HEK293 (cell line): ENCODE measurements at regions not wholly inside any gene's neighbourhood (a gene's known extent, or its start where the extent isn't known, plus 50 kb on each side); places are given as distances from the start of the nearest gene placed in this dataset.

Source experiments
- CTCF ChIA-PET: fragments of 350-600 bp; formaldehyde crosslinking; extraction: SDS; loops from one replicate; lab custom pipeline; 2021; ENCODE audit warnings: antibody characterized with exemption; lab: Yijun Ruan, JAX
- POLR2A ChIA-PET: fragments of 300-600 bp; formaldehyde crosslinking; extraction: SDS; loops from one replicate; lab custom pipeline; 2020; ENCODE audit warnings: antibody characterized with exemption, inconsistent platforms; lab: Yijun Ruan, JAX
- H3K27ac ChIP-seq: fragments of 200-500 bp; sonication (Bioruptor generic); 2 replicates; pipeline ENCODE4 v1.5.1; 2014; ENCODE audit warnings: low read depth, low read length, control low read depth, inconsistent platforms; ENCODE audit errors: extremely low read depth
- H3K36me3 ChIP-seq, 2 experiments: fragments of 200-500 bp in 1 of 2; sonication (Bioruptor generic) in 1 of 2; 1 replicate in 1 of 2; 2 replicates in 1 of 2; pipeline ENCODE4 v1.5.1; 2014 to 2017; ENCODE audit warnings: inconsistent platforms in 2 of 2, low read length in 2 of 2; ENCODE audit not compliant: control insufficient read depth in 2 of 2, insufficient read depth in 1 of 2
- H3K4me1 ChIP-seq: fragments of 200-500 bp; sonication (Bioruptor generic); 2 replicates; pipeline ENCODE4 v1.5.1; 2014; ENCODE audit warnings: mild to moderate bottlenecking, low read length, inconsistent platforms; ENCODE audit not compliant: control insufficient read depth, insufficient read depth
- H3K4me3 ChIP-seq: 2 replicates; pipeline ENCODE4 v1.5.1; 2011; ENCODE audit warnings: low read depth, mild to moderate bottlenecking, control low read depth, low read length, moderate library complexity
- H3K9me3 ChIP-seq: fragments of 200-500 bp; sonication (Bioruptor generic); 2 replicates; pipeline ENCODE4 v1.5.1; 2014; ENCODE audit warnings: low read depth, low read length, inconsistent platforms; ENCODE audit not compliant: control insufficient read depth, insufficient read depth
- AEBP2 ChIP-seq: fragments of 450-650 bp; formaldehyde crosslinking; IDR thresholded peaks from 2 replicates; pipeline ENCODE4 v1.5.1; 2016; ENCODE audit warnings: missing biosample characterization, missing genetic modification characterization, borderline replicate concordance
- GLI2 ChIP-seq: fragments of 450-650 bp; formaldehyde crosslinking; IDR thresholded peaks from 2 replicates; pipeline ENCODE4; 2017; ENCODE audit warnings: missing biosample characterization, missing genetic modification characterization, low read depth, borderline replicate concordance
- GLIS1 ChIP-seq: fragments of 450-650 bp; formaldehyde crosslinking; IDR thresholded peaks from 2 replicates; pipeline ENCODE4 v1.5.1; 2016; ENCODE audit warnings: missing biosample characterization, missing genetic modification characterization
- HOXC10 ChIP-seq: sonication (generic); formaldehyde crosslinking; IDR thresholded peaks from 2 replicates; pipeline ENCODE4 v1.8.1; 2023; ENCODE audit warnings: mild to moderate bottlenecking, missing genetic modification reagents
- KLF17 ChIP-seq: fragments of 450-650 bp; formaldehyde crosslinking; IDR thresholded peaks from 2 replicates; pipeline ENCODE4 v1.5.1; 2016; ENCODE audit warnings: missing biosample characterization, missing genetic modification characterization
- KLF9 ChIP-seq: fragments of 450-650 bp; formaldehyde crosslinking; IDR thresholded peaks from 2 replicates; pipeline ENCODE4 v1.5.1; 2016; ENCODE audit warnings: missing biosample characterization, missing genetic modification characterization, low read depth
- ZIC2 ChIP-seq: fragments of 450-650 bp; formaldehyde crosslinking; IDR thresholded peaks from 2 replicates; pipeline ENCODE4 v1.5.1; 2016; ENCODE audit warnings: missing biosample characterization, missing genetic modification characterization
- ZNF133 ChIP-seq: fragments of 450-650 bp; formaldehyde crosslinking; IDR thresholded peaks from 2 replicates; pipeline ENCODE4 v1.5.1; 2016; ENCODE audit warnings: missing biosample characterization, missing genetic modification characterization
- ZNF2 ChIP-seq: fragments of 450-650 bp; formaldehyde crosslinking; IDR thresholded peaks from 2 replicates; pipeline ENCODE4 v1.5.1; 2016; ENCODE audit warnings: missing biosample characterization, missing genetic modification characterization
- ZNF26 ChIP-seq: fragments of 450-650 bp; formaldehyde crosslinking; IDR thresholded peaks from 2 replicates; pipeline ENCODE4 v1.5.1; 2016; ENCODE audit warnings: missing biosample characterization, missing genetic modification characterization
- ZNF350 ChIP-seq: fragments of 450-650 bp; formaldehyde crosslinking; IDR thresholded peaks from 2 replicates; pipeline ENCODE4 v1.5.0; 2017; ENCODE audit warnings: missing biosample characterization, mild to moderate bottlenecking, missing genetic modification characterization
- ZNF510 ChIP-seq: fragments of 450-650 bp; formaldehyde crosslinking; IDR thresholded peaks from 2 replicates; pipeline ENCODE4 v1.5.1; 2018; ENCODE audit warnings: mild to moderate bottlenecking, missing genetic modification characterization, missing biosample characterization; ENCODE audit not compliant: insufficient replicate concordance
- ZNF518A ChIP-seq: fragments of 450-650 bp; formaldehyde crosslinking; conservative IDR thresholded peaks from 2 replicates; pipeline ENCODE4 v1.5.1; 2016; ENCODE audit warnings: low read depth, missing biosample characterization, missing genetic modification characterization
- ZNF521 ChIP-seq: fragments of 450-650 bp; formaldehyde crosslinking; IDR thresholded peaks from 2 replicates; pipeline ENCODE4 v1.5.1; 2017; ENCODE audit warnings: missing biosample characterization, mild to moderate bottlenecking, missing genetic modification characterization
- ZNF600 ChIP-seq: fragments of 450-650 bp; formaldehyde crosslinking; IDR thresholded peaks from 2 replicates; pipeline ENCODE4 v1.5.1; 2016; ENCODE audit warnings: missing biosample characterization, missing genetic modification characterization
- ZNF623 ChIP-seq: fragments of 450-650 bp; formaldehyde crosslinking; IDR thresholded peaks from 2 replicates; pipeline ENCODE4 v1.5.1; 2016; ENCODE audit warnings: missing biosample characterization, missing genetic modification characterization
- ZNF629 ChIP-seq: fragments of 450-650 bp; formaldehyde crosslinking; IDR thresholded peaks from 2 replicates; pipeline ENCODE4 v1.5.1; 2017; ENCODE audit warnings: missing biosample characterization, missing genetic modification characterization
- ZNF654 ChIP-seq: fragments of 450-650 bp; formaldehyde crosslinking; IDR thresholded peaks from 2 replicates; pipeline ENCODE4 v1.5.1; 2016; ENCODE audit warnings: low read depth, missing biosample characterization, missing genetic modification characterization
- ZNF768 ChIP-seq: fragments of 450-650 bp; formaldehyde crosslinking; IDR thresholded peaks from 2 replicates; pipeline ENCODE4 v1.5.1; 2018; ENCODE audit warnings: missing biosample characterization, mild to moderate bottlenecking, missing genetic modification characterization
- ZNF776 ChIP-seq: fragments of 450-650 bp; formaldehyde crosslinking; IDR thresholded peaks from 2 replicates; pipeline ENCODE4 v1.5.0; 2017; ENCODE audit warnings: missing biosample characterization, missing genetic modification characterization, borderline replicate concordance
- ZNF792 ChIP-seq: fragments of 450-650 bp; formaldehyde crosslinking; IDR thresholded peaks from 2 replicates; pipeline ENCODE4 v1.5.1; 2016; ENCODE audit warnings: missing biosample characterization, missing genetic modification characterization
- ZNF837 ChIP-seq: fragments of 450-650 bp; formaldehyde crosslinking; IDR thresholded peaks from 2 replicates; pipeline ENCODE4 v1.5.1; 2016; ENCODE audit warnings: missing biosample characterization, missing genetic modification characterization

GRCh38 chr10:78817804-78818203 is 251.0 kb upstream of the ZMIZ1 start:
- TF ChIP-seq ZNF629 (tag by site-specific recombination), result no peak
- no peak for TF ChIP-seq ZNF654
- H3K27ac ChIP-seq, result no peak overlapping the region
- no peaks in the 10 kb centered on the region for H3K36me3 ChIP-seq
- H3K9me3 ChIP-seq, result no peaks in the 10 kb centered on the region
- no peaks in the 10 kb centered on the region for H3K4me1 ChIP-seq
- ChIA-PET POLR2A (no interaction called here), CTCF (interaction anchor here (0.6 kb wide), 1 partner anchor 595 kb away, joined by 3 read pairs; no protein-coding TSS in a partner anchor)
- no peak overlapping the region for H3K4me3 ChIP-seq

- CTCF ChIA-PET, result no interaction called here
- Histone ChIP-seq H3K36me3 (no peaks in the 10 kb centered on the region), H3K4me1 (no peaks in the 10 kb centered on the region), H3K27ac (no peak overlapping the region), H3K9me3 (no peaks in the 10 kb centered on the region), H3K4me3 (no peak overlapping the region)
- POLR2A ChIA-PET, result no interaction called here
- TF ChIP-seq ZNF133 (tag by site-specific recombination), result no peak
- no peak for TF ChIP-seq GLIS1 (tag by site-specific recombination)
- no peak for TF ChIP-seq ZNF776
- TF ChIP-seq ZNF600 (tag by site-specific recombination), result no peak
- TF ChIP-seq ZNF2 (tag by site-specific recombination), result no peak
- no peak for TF ChIP-seq HOXC10 (CRISPR knock-in tag)
- TF ChIP-seq ZNF350 (tag by site-specific recombination), result no peak
- no peak for TF ChIP-seq ZNF26 (tag by site-specific recombination)
- TF ChIP-seq GLI2 (tag by site-specific recombination), result no peak
- no peak for TF ChIP-seq ZNF837 (tag by site-specific recombination)
- TF ChIP-seq ZNF792 (tag by site-specific recombination), result no peak
- TF ChIP-seq ZNF768 (tag by site-specific recombination), result no peak
- no peak for TF ChIP-seq ZNF510 (tag by site-specific recombination)
These were observed 249.3 kb upstream of the ZMIZ1 start for GRCh38 chr10:78819361-78820006.

GRCh38 chr10:78820007-78820362 is 248.8 kb upstream of the ZMIZ1 start:
- H3K36me3 ChIP-seq, result no peaks in the 10 kb centered on the region
- no peak overlapping the region for H3K4me3 ChIP-seq
- TF ChIP-seq AEBP2 (no peak), KLF9 (tag by site-specific recombination) (no peak), KLF17 (tag by site-specific recombination) (no peak), ZNF521 (tag by site-specific recombination) (no peak), ZNF623 (tag by site-specific recombination) (no peak), ZNF518A (tag by site-specific recombination) (no peak), ZIC2 (no peak)

More at GRCh38 chr10:78820007-78820362, 248.8 kb upstream of the ZMIZ1 start:
- H3K9me3 ChIP-seq, result no peaks in the 10 kb centered on the region
- no peak overlapping the region for H3K27ac ChIP-seq
- ChIA-PET POLR2A (no interaction called here), CTCF (no interaction called here)
- H3K4me1 ChIP-seq, result no peaks in the 10 kb centered on the region
